ENCODE measurements at regions not wholly inside any gene's neighbourhood (a gene's known extent, or its start where the extent isn't known, plus 50 kb on each side); places are given as distances from the start of the nearest gene placed in this dataset. TPM values are rescaled to one million over a fixed set of nuclear protein-coding genes. Genes with fewer than 3 reads are reported as not detected.

DNA sequence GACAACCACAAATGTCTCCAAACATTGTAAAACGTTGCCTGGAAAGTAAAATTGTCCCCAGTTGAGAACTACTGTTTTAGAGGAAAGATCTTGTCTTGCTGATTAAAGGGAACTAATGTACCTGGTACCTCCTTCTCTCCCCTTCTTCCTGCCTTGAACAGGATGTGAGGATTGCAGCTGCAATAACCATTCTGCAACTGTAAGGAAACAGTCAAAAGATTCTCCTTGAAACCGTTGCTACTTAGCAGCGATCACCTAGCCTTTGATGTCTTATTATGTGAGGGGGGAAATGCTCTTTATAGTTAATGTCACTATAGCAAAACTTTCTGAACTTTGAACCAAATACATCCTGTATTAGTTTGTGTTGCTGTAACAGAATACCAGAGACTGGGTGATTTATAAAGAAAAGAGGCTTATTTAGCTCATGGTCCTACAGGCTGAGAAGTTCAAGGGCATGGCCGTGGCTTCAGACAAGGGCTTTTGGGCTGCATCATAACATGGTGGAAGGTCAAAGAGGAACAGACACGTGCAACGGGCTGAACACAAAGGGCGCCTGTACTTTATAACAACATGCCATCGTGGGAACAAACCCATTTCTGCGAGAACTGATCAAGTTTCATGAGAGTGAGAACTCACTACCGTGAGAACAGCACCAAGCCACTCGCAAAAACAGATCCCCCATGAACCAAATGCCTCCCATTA, 54.2 kb upstream of the PARD3 start:
- DNase-seq = no peak
- peaks cover 0 to 11% of the 10 kb centered on the region in 2 donors for H3K4me1 ChIP-seq
- 82% methylated on average over 11 of the region's 11 CpGs for WGBS, 2 donors
- intact Hi-C loops (cut with DNase I) = no loop called here
- no peaks in the 10 kb centered on the region for H3K27me3 ChIP-seq
- H3K9me3 ChIP-seq = no peaks in the 10 kb centered on the region
- H3K27ac ChIP-seq = no peak overlapping the region
- H3K36me3 ChIP-seq = no peaks in the 10 kb centered on the region
- no peak for TF ChIP-seq POLR2A (IDR thresholded peaks at IDR 0.05)
- TF ChIP-seq CTCF (IDR thresholded peaks at IDR 0.05) = no peak
- no peak overlapping the region for H3K4me3 ChIP-seq (replicated peaks in 1 of 3)

DNA sequence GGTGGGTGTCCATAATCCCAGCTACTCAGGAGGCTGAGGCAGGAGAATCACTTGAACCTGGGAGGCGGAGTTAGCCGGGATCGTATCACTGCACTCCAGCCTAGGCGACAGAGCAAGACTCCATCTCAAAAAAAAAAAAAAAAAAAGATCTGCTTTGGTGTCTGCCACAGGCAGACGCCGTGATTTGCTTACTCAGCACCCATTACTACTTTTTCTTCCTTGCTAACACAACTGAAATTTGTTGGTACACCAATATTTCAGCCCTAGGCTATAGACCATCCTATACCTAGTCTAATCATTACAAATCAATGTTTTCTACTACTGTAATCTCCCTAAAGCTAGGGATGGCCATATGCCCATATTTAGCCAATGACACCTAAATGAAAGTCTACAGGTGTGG, 53.5 kb upstream of the PARD3 start:
- DNase-seq = no peak
- peaks cover 4 to 15% of the 10 kb centered on the region in 2 donors for H3K4me1 ChIP-seq
- intact Hi-C loops (cut with DNase I) = no loop called here
- no peaks in the 10 kb centered on the region for H3K27me3 ChIP-seq
- TF ChIP-seq CTCF (IDR thresholded peaks at IDR 0.05) (no peak), POLR2A (IDR thresholded peaks at IDR 0.05) (no peak)
- no peak overlapping the region for H3K27ac ChIP-seq
- no peaks in the 10 kb centered on the region for H3K36me3 ChIP-seq
- no peak overlapping the region for H3K4me3 ChIP-seq (replicated peaks in 1 of 3)
- 89 to 90% methylated on average over 6 of the region's 6 CpGs for WGBS, 2 donors
- H3K9me3 ChIP-seq = no peaks in the 10 kb centered on the region

DNA sequence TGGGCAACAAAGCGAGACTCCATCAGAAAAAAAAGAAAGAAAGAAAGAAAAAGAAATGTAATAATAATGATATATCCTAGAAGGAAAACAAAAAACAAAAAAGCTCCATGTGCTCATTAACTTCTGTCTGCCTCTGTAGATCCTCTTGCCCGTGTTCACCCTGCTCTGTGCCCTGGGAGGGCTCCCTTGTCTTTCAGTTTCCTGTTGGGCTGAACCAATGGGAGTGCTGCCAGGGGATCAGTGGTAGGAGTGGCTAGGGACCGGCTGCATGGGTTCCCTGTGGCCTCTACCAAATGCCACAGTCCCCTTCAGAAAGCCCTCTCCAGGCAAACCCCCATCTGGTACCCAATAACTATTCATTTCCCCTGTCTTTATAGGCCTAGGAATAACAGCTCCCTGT, 51.8 kb upstream of the PARD3 start:
- intact Hi-C loops (cut with DNase I) = no loop called here
- no peak for TF ChIP-seq CTCF (IDR thresholded peaks at IDR 0.05)
- no peak for TF ChIP-seq POLR2A (IDR thresholded peaks at IDR 0.05)
- no peaks in the 10 kb centered on the region for H3K27me3 ChIP-seq

More for the DNA sequence above, 51.8 kb upstream of the PARD3 start:
- DNase-seq = peak; percentile 20 to 28
- Histone ChIP-seq H3K36me3 (no peaks in the 10 kb centered on the region), H3K9me3 (no peaks in the 10 kb centered on the region), H3K4me3 (replicated peaks in 1 of 3) (no peak overlapping the region), H3K27ac (no peak overlapping the region), H3K4me1 (peaks cover 4 to 17% of the 10 kb centered on the region in 2 donors)
- 57 to 75% methylated on average over 3 of the region's 3 CpGs for WGBS, 2 donors

Small RNA genes in the stretch of these regions (small RNA-seq; reads per million reads assigned to genes)
- gene RNU6-193P = not detected
- gene RNU6-847P = not detected
- not detected for gene SS18L2P1

Measured in thyroid gland (tissue), 4 donors.